PC-3 (cell line): ENCODE measurements at regions not wholly inside any gene's neighbourhood (a gene's known extent, or its start where the extent isn't known, plus 50 kb on each side); places are given as distances from the start of the nearest gene placed in this dataset.

ENCODE experiments used
- ATAC-seq: fragments of 200-7000 bp; cut with Tn5 transposase; 2 replicates; pipeline ENCODE4 v1.9.1; 2020; ENCODE audit warnings: mild to moderate bottlenecking, moderate library complexity
- BruUV-seq: library from RNA; stranded (reverse); fragments of 400-500 nt; replicated peaks from 2 replicates; lab custom pipeline; 2021; lab: Mats Ljungman, UMichigan
- CTCF ChIA-PET: fragments of 300-600 bp; sonication (Branson Sonifier 250); formaldehyde crosslinking; loops from one replicate; lab custom pipeline; 2022; ENCODE audit warnings: antibody characterized with exemption; lab: Charles Lee
- POLR2A ChIA-PET: fragments of 300-600 bp; sonication (Branson Sonifier 250); formaldehyde crosslinking; loops from one replicate; lab custom pipeline; 2022; ENCODE audit warnings: antibody characterized with exemption; ENCODE audit not compliant: unreplicated experiment; lab: Charles Lee
- DNase-seq: peaks from one replicate; pipeline ENCODE4 v3.0.0-alpha.2; 2015
- H2AFZ ChIP-seq: fragments of 300-600 bp; sonication (generic); 2 replicates; pipeline ENCODE4 v1.6.0; 2016; ENCODE audit warnings: antibody characterized with exemption, low read length
- H3F3A ChIP-seq: fragments of 300-600 bp; sonication (generic); one replicate; pipeline ENCODE4 v1.6.0; 2017; ENCODE audit warnings: antibody characterized with exemption, low read length, control low read depth, mild to moderate bottlenecking; ENCODE audit not compliant: unreplicated experiment
- H3K27ac ChIP-seq: fragments of 300-600 bp; sonication (generic); 2 replicates; pipeline ENCODE4 v1.5.1; 2016; ENCODE audit warnings: mild to moderate bottlenecking, low read length
- H3K27me3 ChIP-seq: fragments of 300-600 bp; sonication (generic); 2 replicates; pipeline ENCODE4 v1.6.1; 2016; ENCODE audit warnings: low read length, mixed read lengths
- H3K36me3 ChIP-seq: fragments of 300-600 bp; sonication (generic); 2 replicates; pipeline ENCODE4 v1.6.1; 2016; ENCODE audit warnings: low read depth, mixed run types, low read length, mixed read lengths
- H3K4me1 ChIP-seq: fragments of 300-600 bp; sonication (generic); 2 replicates; pipeline ENCODE4 v1.5.1; 2016; ENCODE audit warnings: low read length; ENCODE audit not compliant: insufficient read depth
- H3K4me2 ChIP-seq: fragments of 300-600 bp; sonication (generic); 2 replicates; pipeline ENCODE4 v1.6.0; 2016; ENCODE audit warnings: low read length
- H3K4me3 ChIP-seq: fragments of 300-600 bp; sonication (generic); 2 replicates; pipeline ENCODE4 v1.5.1; 2016; ENCODE audit warnings: mild to moderate bottlenecking, low read length, mixed read lengths
- H3K79me2 ChIP-seq: fragments of 300-600 bp; sonication (generic); 2 replicates; pipeline ENCODE4 v1.6.1; 2017; ENCODE audit warnings: low read length, mixed read lengths
- H3K9ac ChIP-seq: fragments of 300-600 bp; sonication (generic); 2 replicates; pipeline ENCODE4 v1.6.0; 2016; ENCODE audit warnings: mild to moderate bottlenecking, low read length
- H3K9me2 ChIP-seq: fragments of 300-600 bp; sonication (generic); replicated peaks from 2 replicates; pipeline ENCODE4 v1.6.1; 2016; ENCODE audit warnings: mixed run types, low read length, mixed read lengths
- H3K9me3 ChIP-seq: fragments of 300-600 bp; sonication (generic); 2 replicates; pipeline ENCODE4 v1.6.1; 2016; ENCODE audit warnings: low read length, mixed read lengths
- H4K20me1 ChIP-seq: fragments of 300-600 bp; sonication (generic); 2 replicates; pipeline ENCODE4 v1.6.1; 2016; ENCODE audit warnings: low read length, mixed read lengths
- CTCF ChIP-seq: fragments of 300-600 bp; sonication (generic); conservative IDR thresholded peaks from 2 replicates; pipeline ENCODE4 v1.5.1; 2017; ENCODE audit warnings: antibody characterized with exemption, low read depth, mild to moderate bottlenecking, low read length
- EZH2 ChIP-seq: fragments of 300-600 bp; sonication (generic); IDR thresholded peaks from one replicate; pipeline ENCODE4 v1.6.1; 2017; ENCODE audit warnings: antibody characterized with exemption, mild to moderate bottlenecking, low read length; ENCODE audit not compliant: unreplicated experiment
- EZH2phosphoT487 ChIP-seq: fragments of 300-600 bp; sonication (generic); IDR thresholded peaks from 2 replicates; pipeline ENCODE4 v1.6.1; 2018; ENCODE audit warnings: mild to moderate bottlenecking, antibody characterized with exemption, low read length, borderline replicate concordance
- intact Hi-C: fragments of 100-400 bp; cut with micrococcal nuclease; formaldehyde crosslinking; loops from 2 replicates; pipeline ENCODE4 v1.9.0; 2023

- no peak for TF ChIP-seq CTCF
- TF ChIP-seq EZH2: no peak
- TF ChIP-seq EZH2phosphoT487: no peak
- no TSS peak for BruUV-seq
- Histone ChIP-seq H3K27me3 (no peaks in the 10 kb centered on the region), H3K9ac (no peak overlapping the region), H3F3A (no peaks in the 10 kb centered on the region), H2AFZ (no peak overlapping the region), H3K27ac (no peak overlapping the region), H3K9me3 (no peaks in the 10 kb centered on the region), H3K9me2 (no peaks in the 10 kb centered on the region), H3K79me2 (no peaks in the 10 kb centered on the region), H3K4me3 (no peak overlapping the region), H3K4me1 (peaks cover 10% of the 10 kb centered on the region), H4K20me1 (no peaks in the 10 kb centered on the region), H3K36me3 (no peaks in the 10 kb centered on the region), H3K4me2 (no peak overlapping the region)
- DNase-seq (no peak), ATAC-seq (no peak)
- ChIA-PET POLR2A (no interaction called here), CTCF (no interaction called here)
- intact Hi-C loops: no loop called here
These were observed 65.6 kb upstream of the CTSO start for GRCh38 chr4:156019246-156019645.

- Histone ChIP-seq H3K79me2 (no peaks in the 10 kb centered on the region), H3K9ac (no peak overlapping the region), H3K27me3 (no peaks in the 10 kb centered on the region), H3K4me2 (no peak overlapping the region), H3K4me3 (no peak overlapping the region), H3K27ac (no peak overlapping the region), H3K9me2 (no peaks in the 10 kb centered on the region), H3F3A (no peaks in the 10 kb centered on the region), H2AFZ (no peak overlapping the region), H4K20me1 (no peaks in the 10 kb centered on the region), H3K9me3 (no peaks in the 10 kb centered on the region), H3K4me1 (peaks cover 10% of the 10 kb centered on the region), H3K36me3 (no peaks in the 10 kb centered on the region)
- ChIA-PET POLR2A (no interaction called here), CTCF (no interaction called here)
- TF ChIP-seq CTCF (no peak), EZH2phosphoT487 (no peak), EZH2 (no peak)
- DNase-seq (no peak), ATAC-seq (no peak)
- BruUV-seq: no TSS peak
- intact Hi-C loops: no loop called here
These were observed 64.7 kb upstream of the CTSO start for GRCh38 chr4:156018383-156018782.

GRCh38 chr4:156015781-156016180, 62.1 kb upstream of the CTSO start:
- intact Hi-C loops: no loop called here
- Histone ChIP-seq H2AFZ (no peak overlapping the region), H3K9ac (no peak overlapping the region), H3K4me1 (peaks cover 10% of the 10 kb centered on the region), H3F3A (no peaks in the 10 kb centered on the region), H3K27ac (no peak overlapping the region), H3K36me3 (no peaks in the 10 kb centered on the region), H3K4me2 (no peak overlapping the region), H3K27me3 (no peaks in the 10 kb centered on the region), H3K9me2 (no peaks in the 10 kb centered on the region), H3K9me3 (no peaks in the 10 kb centered on the region), H3K79me2 (no peaks in the 10 kb centered on the region), H3K4me3 (no peak overlapping the region), H4K20me1 (no peaks in the 10 kb centered on the region)
- TF ChIP-seq EZH2: no peak
- no peak for TF ChIP-seq CTCF
- BruUV-seq: no TSS peak
- no peak for ATAC-seq
- CTCF ChIA-PET: no interaction called here
- no peak for DNase-seq
- POLR2A ChIA-PET: no interaction called here
